ENCODE measurements at regions not wholly inside any gene's neighbourhood (a gene's known extent, or its start where the extent isn't known, plus 50 kb on each side); places are given as distances from the start of the nearest gene placed in this dataset.

DNA sequence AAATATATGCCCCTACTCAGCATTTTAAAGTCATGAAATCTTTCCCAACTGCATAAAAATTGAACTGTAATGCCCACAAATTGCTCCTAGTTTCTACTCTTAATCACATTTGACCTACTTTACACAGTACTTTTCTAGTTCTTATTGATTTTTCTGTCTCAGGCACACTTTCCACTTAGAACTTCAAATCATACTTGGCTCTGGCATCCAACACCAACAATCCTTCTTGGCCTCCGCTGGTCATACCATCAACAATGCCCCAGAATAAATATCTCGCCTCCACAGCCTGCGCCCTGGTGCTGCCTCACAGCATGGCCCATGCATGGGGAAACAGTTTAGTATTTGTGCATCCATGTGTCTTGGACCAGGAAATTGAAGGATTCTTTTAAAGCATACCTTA is 107.5 kb upstream of the SYT10 start:
- TF ChIP-seq, protein P1, sequence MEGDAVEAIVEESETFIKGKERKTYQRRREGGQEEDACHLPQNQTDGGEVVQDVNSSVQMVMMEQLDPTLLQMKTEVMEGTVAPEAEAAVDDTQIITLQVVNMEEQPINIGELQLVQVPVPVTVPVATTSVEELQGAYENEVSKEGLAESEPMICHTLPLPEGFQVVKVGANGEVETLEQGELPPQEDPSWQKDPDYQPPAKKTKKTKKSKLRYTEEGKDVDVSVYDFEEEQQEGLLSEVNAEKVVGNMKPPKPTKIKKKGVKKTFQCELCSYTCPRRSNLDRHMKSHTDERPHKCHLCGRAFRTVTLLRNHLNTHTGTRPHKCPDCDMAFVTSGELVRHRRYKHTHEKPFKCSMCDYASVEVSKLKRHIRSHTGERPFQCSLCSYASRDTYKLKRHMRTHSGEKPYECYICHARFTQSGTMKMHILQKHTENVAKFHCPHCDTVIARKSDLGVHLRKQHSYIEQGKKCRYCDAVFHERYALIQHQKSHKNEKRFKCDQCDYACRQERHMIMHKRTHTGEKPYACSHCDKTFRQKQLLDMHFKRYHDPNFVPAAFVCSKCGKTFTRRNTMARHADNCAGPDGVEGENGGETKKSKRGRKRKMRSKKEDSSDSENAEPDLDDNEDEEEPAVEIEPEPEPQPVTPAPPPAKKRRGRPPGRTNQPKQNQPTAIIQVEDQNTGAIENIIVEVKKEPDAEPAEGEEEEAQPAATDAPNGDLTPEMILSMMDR (IDR thresholded peaks at IDR 0.05; ENCODE audit: poor library complexity, severe bottlenecking): no peak
- no peak for TF ChIP-seq MXI1 (conservative IDR thresholded peaks at IDR 0.05; ENCODE audit: poor library complexity, severe bottlenecking)
- TF ChIP-seq SMC3 (conservative IDR thresholded peaks at IDR 0.05; ENCODE audit: poor library complexity): no peak
- no peak for TF ChIP-seq EZH2 (IDR thresholded peaks at IDR 0.05; ENCODE audit: borderline replicate concordance, insufficient read depth, low read length, poor library complexity, severe bottlenecking)
- no peak for TF ChIP-seq POLR2AphosphoS5 (IDR thresholded peaks at IDR 0.05)
- TF ChIP-seq EP300 (conservative IDR thresholded peaks at IDR 0.05; ENCODE audit: poor library complexity, severe bottlenecking): no peak
- TF ChIP-seq, protein P2, sequence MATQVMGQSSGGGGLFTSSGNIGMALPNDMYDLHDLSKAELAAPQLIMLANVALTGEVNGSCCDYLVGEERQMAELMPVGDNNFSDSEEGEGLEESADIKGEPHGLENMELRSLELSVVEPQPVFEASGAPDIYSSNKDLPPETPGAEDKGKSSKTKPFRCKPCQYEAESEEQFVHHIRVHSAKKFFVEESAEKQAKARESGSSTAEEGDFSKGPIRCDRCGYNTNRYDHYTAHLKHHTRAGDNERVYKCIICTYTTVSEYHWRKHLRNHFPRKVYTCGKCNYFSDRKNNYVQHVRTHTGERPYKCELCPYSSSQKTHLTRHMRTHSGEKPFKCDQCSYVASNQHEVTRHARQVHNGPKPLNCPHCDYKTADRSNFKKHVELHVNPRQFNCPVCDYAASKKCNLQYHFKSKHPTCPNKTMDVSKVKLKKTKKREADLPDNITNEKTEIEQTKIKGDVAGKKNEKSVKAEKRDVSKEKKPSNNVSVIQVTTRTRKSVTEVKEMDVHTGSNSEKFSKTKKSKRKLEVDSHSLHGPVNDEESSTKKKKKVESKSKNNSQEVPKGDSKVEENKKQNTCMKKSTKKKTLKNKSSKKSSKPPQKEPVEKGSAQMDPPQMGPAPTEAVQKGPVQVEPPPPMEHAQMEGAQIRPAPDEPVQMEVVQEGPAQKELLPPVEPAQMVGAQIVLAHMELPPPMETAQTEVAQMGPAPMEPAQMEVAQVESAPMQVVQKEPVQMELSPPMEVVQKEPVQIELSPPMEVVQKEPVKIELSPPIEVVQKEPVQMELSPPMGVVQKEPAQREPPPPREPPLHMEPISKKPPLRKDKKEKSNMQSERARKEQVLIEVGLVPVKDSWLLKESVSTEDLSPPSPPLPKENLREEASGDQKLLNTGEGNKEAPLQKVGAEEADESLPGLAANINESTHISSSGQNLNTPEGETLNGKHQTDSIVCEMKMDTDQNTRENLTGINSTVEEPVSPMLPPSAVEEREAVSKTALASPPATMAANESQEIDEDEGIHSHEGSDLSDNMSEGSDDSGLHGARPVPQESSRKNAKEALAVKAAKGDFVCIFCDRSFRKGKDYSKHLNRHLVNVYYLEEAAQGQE (IDR thresholded peaks at IDR 0.05; ENCODE audit: borderline replicate concordance): no peak
- TF ChIP-seq TAF1 (IDR thresholded peaks at IDR 0.05; ENCODE audit: low read depth): no peak

Data from neural cell (in vitro differentiated cells).